Peyer's patch (tissue), 4 donors: ENCODE measurements at regions not wholly inside any gene's neighbourhood (a gene's known extent, or its start where the extent isn't known, plus 50 kb on each side); places are given as distances from the start of the nearest gene placed in this dataset.

Source experiments
- DNase-seq, 3 donors: peaks; one replicate each; pipeline ENCODE4 v3.0.0-alpha.2; 2017 to 2019
- H3K27ac ChIP-seq, 4 donors: fragments of 200-600 bp; sonication (generic); one replicate each; pipeline ENCODE4 v1.5.1; 2016 to 2019
- H3K27me3 ChIP-seq, 2 donors: fragments of 200-600 bp; sonication (generic); one replicate each; pipeline ENCODE4 v1.5.1; 2019
- H3K36me3 ChIP-seq, 3 donors: fragments of 200-600 bp; sonication (generic); one replicate each; pipeline ENCODE4 v1.5.1; 2016 to 2019
- H3K4me1 ChIP-seq, 4 donors: fragments of 200-600 bp; sonication (generic); one replicate each; pipeline ENCODE4 v1.5.1; 2016 to 2019
- H3K4me3 ChIP-seq, 4 donors: fragments of 200-600 bp; sonication (generic); 1 replicate in 3 of 4; 2 replicates in 1 of 4; pipeline ENCODE4 v1.5.1; 2016 to 2019; ENCODE audit warnings: mild to moderate bottlenecking in 1 of 4
- H3K9me3 ChIP-seq, 4 donors: fragments of 200-600 bp; sonication (generic); one replicate each; pipeline ENCODE4 v1.5.1; 2016 to 2019; ENCODE audit warnings: mild to moderate bottlenecking in 1 of 4
- CTCF ChIP-seq, 6 experiments: fragments of 450-650 bp in 4 of 6; fragments of 200-600 bp in 2 of 6; sonication (generic) in 1 of 6; IDR thresholded peaks; one replicate each; pipeline ENCODE4 v1.5.1; 2017 to 2019; ENCODE audit warnings: antibody characterized with exemption in 6 of 6, mild to moderate bottlenecking in 3 of 6, moderate library complexity in 1 of 6
- POLR2A ChIP-seq, 2 donors: fragments of 450-650 bp; IDR thresholded peaks; one replicate each; pipeline ENCODE4 v1.5.1; 2017; ENCODE audit warnings: antibody characterized with exemption in 2 of 2, mild to moderate bottlenecking in 2 of 2, moderate library complexity in 2 of 2

- H3K4me3 ChIP-seq, result no peak overlapping the region
- H3K27me3 ChIP-seq, result no peaks in the 10 kb centered on the region
- no peak overlapping the region for H3K27ac ChIP-seq
- H3K4me1 ChIP-seq, result no peaks in the 10 kb centered on the region
- no peaks in the 10 kb centered on the region for H3K9me3 ChIP-seq
- H3K36me3 ChIP-seq, result no peaks in the 10 kb centered on the region
- no peak for TF ChIP-seq CTCF (IDR thresholded peaks at IDR 0.05)
- TF ChIP-seq POLR2A (IDR thresholded peaks at IDR 0.05), result no peak
- no peak for DNase-seq
Observed at GRCh38 chr14:30223966-30224365, 296.3 kb upstream of the PRKD1 start.

- Histone ChIP-seq H3K27ac (no peak overlapping the region), H3K27me3 (no peaks in the 10 kb centered on the region), H3K4me1 (no peaks in the 10 kb centered on the region), H3K9me3 (no peaks in the 10 kb centered on the region), H3K36me3 (no peaks in the 10 kb centered on the region), H3K4me3 (no peak overlapping the region)
- DNase-seq, result no peak
- TF ChIP-seq CTCF (IDR thresholded peaks at IDR 0.05) (no peak), POLR2A (IDR thresholded peaks at IDR 0.05) (no peak)
Observed at GRCh38 chr14:30225176-30225575, 297.5 kb upstream of the PRKD1 start.

GRCh38 chr14:30227436-30227835 lies 299.8 kb upstream of the PRKD1 start:
- H3K27me3 ChIP-seq, result no peaks in the 10 kb centered on the region
- H3K4me3 ChIP-seq, result no peak overlapping the region
- no peak overlapping the region for H3K27ac ChIP-seq
- H3K9me3 ChIP-seq, result no peaks in the 10 kb centered on the region
- TF ChIP-seq CTCF (IDR thresholded peaks at IDR 0.05), result no peak
- TF ChIP-seq POLR2A (IDR thresholded peaks at IDR 0.05), result no peak
- H3K4me1 ChIP-seq, result no peaks in the 10 kb centered on the region
- DNase-seq, result no peak
- no peaks in the 10 kb centered on the region for H3K36me3 ChIP-seq

GRCh38 chr14:30227876-30228275 lies 300.2 kb upstream of the PRKD1 start:
- TF ChIP-seq CTCF (IDR thresholded peaks at IDR 0.05) (no peak), POLR2A (IDR thresholded peaks at IDR 0.05) (no peak)
- H3K36me3 ChIP-seq, result no peaks in the 10 kb centered on the region
- H3K4me1 ChIP-seq, result no peaks in the 10 kb centered on the region
- peak overlapping the region in 1 of 4 donors; percentile 43 for H3K27ac ChIP-seq
- no peaks in the 10 kb centered on the region for H3K9me3 ChIP-seq
- no peaks in the 10 kb centered on the region for H3K27me3 ChIP-seq
- DNase-seq, result no peak
- H3K4me3 ChIP-seq, result no peak overlapping the region

GRCh38 chr14:30230719-30231118 lies 303.1 kb upstream of the PRKD1 start:
- Histone ChIP-seq H3K4me1 (no peaks in the 10 kb centered on the region), H3K36me3 (no peaks in the 10 kb centered on the region), H3K4me3 (no peak overlapping the region), H3K27ac (no peak overlapping the region), H3K27me3 (no peaks in the 10 kb centered on the region), H3K9me3 (no peaks in the 10 kb centered on the region)
- TF ChIP-seq CTCF (IDR thresholded peaks at IDR 0.05) (no peak), POLR2A (IDR thresholded peaks at IDR 0.05) (no peak)
- DNase-seq, result no peak

GRCh38 chr14:30234966-30235365 lies 307.3 kb upstream of the PRKD1 start:
- no peaks in the 10 kb centered on the region for H3K4me1 ChIP-seq
- no peaks in the 10 kb centered on the region for H3K27me3 ChIP-seq
- no peaks in the 10 kb centered on the region for H3K9me3 ChIP-seq
- TF ChIP-seq CTCF (IDR thresholded peaks at IDR 0.05) (no peak), POLR2A (IDR thresholded peaks at IDR 0.05) (no peak)
- no peak overlapping the region for H3K4me3 ChIP-seq
- H3K36me3 ChIP-seq, result no peaks in the 10 kb centered on the region
- no peak overlapping the region for H3K27ac ChIP-seq
- DNase-seq, result no peak
